ENCODE measurements at regions not wholly inside any gene's neighbourhood (a gene's known extent, or its start where the extent isn't known, plus 50 kb on each side); places are given as distances from the start of the nearest gene placed in this dataset.
"Not testable (repeated sequence)": the region's sequence is repeated elsewhere in the genome, so short reads cannot be mapped to it uniquely, and the experiment has no call there.

GRCh38 chr13:64078480-64078936 lies 2662.9 kb upstream of the PCDH20 start:
- Histone ChIP-seq H3K4me1 (ENCODE audit: insufficient read depth, low read length) (no peaks in the 10 kb centered on the region), H3K4me2 (ENCODE audit: low read length) (no peak overlapping the region), H3K9me3 (ENCODE audit: insufficient read depth, low read depth, low read length) (no peaks in the 10 kb centered on the region), H3K4me3 (ENCODE audit: insufficient read depth, low read depth, low read length) (no peak overlapping the region), H2AFZ (ENCODE audit: low read depth, low read length) (no peak overlapping the region), H3K9ac (ENCODE audit: low read length) (no peak overlapping the region), H3K36me3 (ENCODE audit: insufficient read depth, low read length) (no peaks in the 10 kb centered on the region), H3K27me3 (ENCODE audit: insufficient read depth, low read length) (no peaks in the 10 kb centered on the region), H3K79me2 (ENCODE audit: insufficient read depth, low read length) (no peaks in the 10 kb centered on the region), H4K20me1 (ENCODE audit: insufficient read depth, low read length) (no peaks in the 10 kb centered on the region), H3K27ac (ENCODE audit: low read depth, low read length) (no peak overlapping the region)
- Mint-ChIP-seq H3K36me3 (ENCODE audit: low read depth, unreplicated experiment) (no peaks in the 10 kb centered on the region), H3K9me3 (ENCODE audit: unreplicated experiment) (peaks cover 7% of the 10 kb centered on the region), H3K27me3 (ENCODE audit: low read depth, unreplicated experiment) (no peaks in the 10 kb centered on the region), H3K4me1 (ENCODE audit: low read depth, unreplicated experiment) (no peaks in the 10 kb centered on the region), H3K27ac (ENCODE audit: unreplicated experiment) (no peak overlapping the region), H3K4me3 (ENCODE audit: unreplicated experiment) (no peak overlapping the region)
- TF ChIP-seq CTCF (IDR thresholded peaks at IDR 0.05; ENCODE audit: insufficient read depth, low read depth, low read length) (no peak), EZH2 (IDR thresholded peaks at IDR 0.05; ENCODE audit: insufficient read depth, low read length) (no peak)
- DNase-seq (ENCODE audit: low read depth) = no peak
- no peak for FAIRE-seq

- H3K9ac ChIP-seq (ENCODE audit: low read length) = no peak overlapping the region
- H3K4me1 ChIP-seq (ENCODE audit: insufficient read depth, low read length) = no peaks in the 10 kb centered on the region
- no peak overlapping the region for H3K27ac ChIP-seq (ENCODE audit: low read depth, low read length)
- no peaks in the 10 kb centered on the region for H4K20me1 ChIP-seq (ENCODE audit: insufficient read depth, low read length)
- H2AFZ ChIP-seq (ENCODE audit: low read depth, low read length) = no peak overlapping the region
- no peak overlapping the region for H3K4me2 ChIP-seq (ENCODE audit: low read length)
- Mint-ChIP-seq H3K4me1 (ENCODE audit: low read depth, unreplicated experiment) (no peaks in the 10 kb centered on the region), H3K27ac (ENCODE audit: unreplicated experiment) (no peak overlapping the region), H3K27me3 (ENCODE audit: low read depth, unreplicated experiment) (no peaks in the 10 kb centered on the region), H3K4me3 (ENCODE audit: unreplicated experiment) (no peak overlapping the region), H3K36me3 (ENCODE audit: low read depth, unreplicated experiment) (no peaks in the 10 kb centered on the region), H3K9me3 (ENCODE audit: unreplicated experiment) (peaks cover 7% of the 10 kb centered on the region)
- TF ChIP-seq EZH2 (IDR thresholded peaks at IDR 0.05; ENCODE audit: insufficient read depth, low read length) (no peak), CTCF (IDR thresholded peaks at IDR 0.05; ENCODE audit: insufficient read depth, low read depth, low read length) (no peak)
- no peaks in the 10 kb centered on the region for H3K9me3 ChIP-seq (ENCODE audit: insufficient read depth, low read depth, low read length)
- H3K27me3 ChIP-seq (ENCODE audit: insufficient read depth, low read length) = no peaks in the 10 kb centered on the region
- no peak for DNase-seq (ENCODE audit: low read depth)
- H3K79me2 ChIP-seq (ENCODE audit: insufficient read depth, low read length) = no peaks in the 10 kb centered on the region
- H3K36me3 ChIP-seq (ENCODE audit: insufficient read depth, low read length) = no peaks in the 10 kb centered on the region
- no peak for FAIRE-seq
- H3K4me3 ChIP-seq (ENCODE audit: insufficient read depth, low read depth, low read length) = no peak overlapping the region
Measured at GRCh38 chr13:64078025-64078424, 2662.4 kb upstream of the PCDH20 start.

- H3K4me1 Mint-ChIP-seq (ENCODE audit: low read depth, unreplicated experiment); FAIRE-seq; H3K27ac Mint-ChIP-seq (ENCODE audit: unreplicated experiment); H3K36me3 ChIP-seq (ENCODE audit: insufficient read depth, low read length); H3K9me3 Mint-ChIP-seq (ENCODE audit: unreplicated experiment); H3K79me2 ChIP-seq (ENCODE audit: insufficient read depth, low read length); H3K27ac ChIP-seq (ENCODE audit: low read depth, low read length); H3K27me3 ChIP-seq (ENCODE audit: insufficient read depth, low read length); H3K9me3 ChIP-seq (ENCODE audit: insufficient read depth, low read depth, low read length); H3K4me1 ChIP-seq (ENCODE audit: insufficient read depth, low read length); H3K4me3 ChIP-seq (ENCODE audit: insufficient read depth, low read depth, low read length); H2AFZ ChIP-seq (ENCODE audit: low read depth, low read length); H3K9ac ChIP-seq (ENCODE audit: low read length); H3K4me3 Mint-ChIP-seq (ENCODE audit: unreplicated experiment); H3K27me3 Mint-ChIP-seq (ENCODE audit: low read depth, unreplicated experiment); H3K36me3 Mint-ChIP-seq (ENCODE audit: low read depth, unreplicated experiment); DNase-seq (ENCODE audit: low read depth); H3K4me2 ChIP-seq (ENCODE audit: low read length); H4K20me1 ChIP-seq (ENCODE audit: insufficient read depth, low read length): not testable (repeated sequence)
Measured at GRCh38 chr13:64077132-64077835, 2661.6 kb upstream of the PCDH20 start.

Data from astrocyte (in vitro differentiated cells and primary cell).